ENCODE measurements at regions not wholly inside any gene's neighbourhood (a gene's known extent, or its start where the extent isn't known, plus 50 kb on each side); places are given as distances from the start of the nearest gene placed in this dataset.

GRCh38 chr2:137824501-137824900 lies 139.8 kb upstream of the HNMT start:
- DNase-seq (ENCODE audit: low read depth in 2 of 2), result no peak

- no peak for DNase-seq (ENCODE audit: low read depth in 2 of 2)
Measured at GRCh38 chr2:137826373-137827372, 137.6 kb upstream of the HNMT start.

DNA sequence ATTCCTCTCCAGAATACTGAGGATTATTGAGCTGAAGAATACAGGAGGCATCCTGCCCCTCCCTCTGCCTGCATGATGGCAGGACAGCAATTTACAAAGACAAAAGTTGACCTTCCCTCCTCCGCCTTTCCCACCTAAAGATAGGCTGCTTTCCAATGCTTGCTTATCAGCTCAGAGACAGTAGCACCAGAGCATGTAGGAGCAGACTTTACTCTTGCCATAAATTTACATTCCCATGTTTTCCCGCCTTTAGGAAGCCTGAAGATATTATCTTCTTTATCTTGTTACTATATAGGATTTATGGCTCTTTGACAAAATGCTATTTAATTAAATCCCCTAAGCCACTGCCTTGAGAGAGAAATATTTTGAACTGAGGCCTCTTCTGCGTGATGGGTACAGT lies 135.6 kb upstream of the HNMT start:
- no peak for DNase-seq (ENCODE audit: low read depth in 2 of 2)

- no peak for DNase-seq (ENCODE audit: low read depth in 2 of 2)
Measured at GRCh38 chr2:137829251-137829650, 135.0 kb upstream of the HNMT start.

DNA sequence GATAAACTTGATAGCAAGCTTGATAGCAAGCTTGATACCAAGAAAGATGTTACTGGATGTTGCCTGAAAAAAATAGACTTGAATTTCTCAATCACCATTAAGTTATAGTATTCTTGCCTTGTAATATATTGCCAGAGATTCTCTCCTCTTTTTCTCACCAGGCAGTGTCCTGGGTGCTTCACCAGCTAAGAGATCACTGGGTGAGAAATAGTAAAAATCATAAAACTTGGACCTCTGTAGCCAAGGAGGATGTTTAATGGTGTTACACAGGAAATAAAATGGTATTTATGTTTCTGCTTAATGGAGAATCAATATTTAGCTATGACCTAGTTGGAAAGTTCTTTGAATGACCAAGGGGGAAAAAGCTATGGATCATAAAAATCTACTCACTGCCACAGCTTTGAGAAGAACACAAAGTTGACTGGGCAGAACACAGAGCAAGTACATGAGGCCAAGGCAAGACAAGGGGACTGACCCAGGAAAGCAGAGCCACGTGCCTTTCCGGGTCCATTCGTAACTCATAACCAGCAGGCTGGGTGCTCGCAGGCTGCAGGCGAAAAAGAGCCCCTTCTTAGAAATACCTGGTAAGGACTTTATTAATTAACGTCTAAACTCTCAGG lies 129.4 kb upstream of the HNMT start:
- DNase-seq (ENCODE audit: low read depth in 2 of 2), result no peak

DNA sequence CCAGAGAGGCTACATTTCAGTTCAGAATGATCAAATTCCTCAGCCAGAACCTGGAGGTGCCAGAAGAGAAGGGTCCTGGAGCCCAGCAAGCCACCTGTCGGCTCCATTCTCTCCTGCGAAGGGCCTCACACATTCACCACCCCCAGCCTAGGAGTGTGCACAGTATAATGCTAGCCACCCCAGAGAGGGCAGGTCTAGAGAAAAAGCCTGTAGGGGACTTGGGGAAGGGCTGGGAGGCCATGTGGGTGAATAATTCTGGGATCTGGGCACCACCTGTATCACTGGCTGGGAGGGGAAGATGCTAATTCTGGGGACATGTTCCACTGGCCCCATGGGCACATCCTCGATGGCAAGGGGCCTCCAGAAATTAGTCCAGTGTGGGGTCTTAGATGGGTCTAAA lies 127.6 kb upstream of the HNMT start:
- no peak for DNase-seq (ENCODE audit: low read depth in 2 of 2)

DNA sequence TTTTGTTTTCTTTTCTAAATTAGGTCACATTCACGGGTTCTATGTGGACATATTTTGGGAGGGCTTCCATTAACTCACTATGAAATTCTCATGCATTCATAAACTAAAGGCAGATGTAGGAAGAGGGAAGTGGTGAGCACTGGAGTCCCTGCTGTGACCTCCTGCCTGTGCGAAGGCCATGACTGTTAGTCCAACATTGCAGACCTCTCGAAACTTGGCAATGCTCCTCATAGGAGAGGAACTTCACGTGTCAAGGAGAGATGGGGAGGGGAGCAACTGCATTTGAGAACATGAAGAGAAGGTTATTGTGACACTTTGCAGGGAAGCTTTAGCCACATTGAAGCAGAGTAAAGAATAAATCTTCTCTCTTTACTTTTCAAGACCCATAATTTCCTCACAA lies 126.4 kb upstream of the HNMT start:
- no peak for DNase-seq (ENCODE audit: low read depth in 2 of 2)

- DNase-seq (ENCODE audit: low read depth in 2 of 2), result no peak
Measured at GRCh38 chr2:137838255-137839092, 125.8 kb upstream of the HNMT start.

GRCh38 chr2:137842430-137842829 lies 121.8 kb upstream of the HNMT start:
- no peak for DNase-seq (ENCODE audit: low read depth in 2 of 2)

- DNase-seq (ENCODE audit: low read depth in 2 of 2), result no peak
Measured at GRCh38 chr2:137842952-137843351, 121.3 kb upstream of the HNMT start.

DNA sequence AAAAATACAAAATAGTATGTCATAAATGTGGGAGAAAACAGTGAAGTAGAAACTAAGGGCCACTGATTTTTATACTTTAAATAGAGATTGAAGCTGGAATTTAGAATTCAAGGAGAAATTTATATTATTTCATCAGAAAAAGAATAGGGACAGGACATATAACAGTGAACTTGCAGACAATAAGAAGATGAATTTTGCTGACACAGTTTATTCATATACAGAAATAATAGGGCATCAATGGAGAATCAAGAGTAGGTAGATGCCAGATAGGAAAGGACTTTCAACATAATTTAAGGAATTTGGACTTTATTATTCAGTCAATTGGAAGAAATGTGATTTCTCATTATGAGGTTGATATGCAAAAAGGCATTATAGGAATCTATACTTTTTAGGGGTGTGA lies 118.9 kb upstream of the HNMT start:
- DNase-seq (ENCODE audit: low read depth in 2 of 2), result no peak

DNA sequence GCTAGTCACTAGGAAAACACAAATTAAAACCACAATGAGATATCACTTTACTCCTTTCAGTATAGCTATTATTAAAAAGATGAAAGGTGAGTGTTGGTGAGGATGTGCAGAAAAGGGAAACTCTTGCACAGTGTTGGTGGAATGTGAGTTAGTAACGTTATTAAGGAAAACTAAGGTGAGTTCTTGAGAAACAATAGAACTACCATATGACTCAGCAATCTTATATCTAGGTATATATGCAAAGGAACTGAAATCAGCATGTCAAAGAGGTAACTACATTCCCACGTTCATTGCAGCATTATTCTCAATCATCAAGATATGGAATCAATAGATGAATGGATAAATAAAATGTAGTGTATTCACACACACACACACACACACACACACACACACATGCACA lies 117.3 kb upstream of the HNMT start:
- DNase-seq (ENCODE audit: low read depth in 2 of 2), result no peak

GRCh38 chr2:137847443-137847842 lies 116.8 kb upstream of the HNMT start:
- DNase-seq (ENCODE audit: low read depth in 2 of 2), result no peak

- no peak for DNase-seq (ENCODE audit: low read depth in 2 of 2)
Measured at GRCh38 chr2:137857881-137858280, 106.4 kb upstream of the HNMT start.

GRCh38 chr2:137862651-137863050 lies 101.6 kb upstream of the HNMT start:
- DNase-seq (ENCODE audit: low read depth in 2 of 2), result no peak

DNA sequence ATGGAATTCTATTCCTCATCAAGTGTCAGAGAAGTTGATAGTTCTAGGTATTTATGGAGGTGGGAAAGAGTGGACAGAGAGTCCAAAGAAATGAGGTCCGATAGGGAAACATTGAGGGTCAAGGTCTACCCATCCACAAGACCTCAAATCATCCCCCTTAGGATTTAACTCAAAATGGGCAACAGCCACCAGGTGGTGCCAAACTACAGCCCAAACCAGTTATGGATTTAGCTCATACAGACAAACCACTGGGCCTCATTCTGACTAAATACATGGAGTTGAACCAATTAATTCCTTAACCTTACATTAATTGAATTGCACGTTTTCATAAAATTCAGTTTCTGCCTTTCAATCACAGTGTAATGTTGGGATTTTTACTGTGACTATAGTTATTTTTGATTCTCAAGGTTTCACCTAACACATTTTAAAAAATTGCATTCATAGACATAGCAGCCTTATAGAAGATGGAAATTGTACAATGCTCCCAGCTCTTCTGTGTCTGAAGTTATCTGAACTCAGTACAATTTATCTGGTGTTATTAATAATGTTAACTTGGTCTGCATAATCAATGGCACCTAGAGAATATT lies 98.2 kb upstream of the HNMT start:
- peak in 1 of 2 donors; percentile 26 for DNase-seq (ENCODE audit: low read depth in 2 of 2)

DNA sequence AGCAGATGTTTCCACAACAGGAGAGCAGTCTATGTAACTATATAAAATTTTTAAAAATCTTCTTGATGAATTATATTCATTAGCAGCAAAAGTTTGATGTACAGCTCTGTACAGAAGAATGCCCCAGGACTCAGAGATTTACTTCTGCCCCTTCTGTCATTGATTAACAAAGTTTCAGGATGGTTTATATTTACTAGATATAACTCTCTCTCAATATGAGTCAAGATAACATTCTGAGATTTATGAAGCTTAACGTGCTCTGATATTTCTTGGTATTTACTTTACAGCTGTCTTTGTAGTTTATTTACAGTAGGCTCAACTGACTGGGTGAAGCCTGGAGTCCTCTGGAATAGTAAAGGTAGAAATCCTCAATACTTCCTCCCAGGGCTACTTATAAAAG lies 93.6 kb upstream of the HNMT start:
- no peak for DNase-seq (ENCODE audit: low read depth in 2 of 2)

GRCh38 chr2:137872577-137872976 lies 91.7 kb upstream of the HNMT start:
- no peak for DNase-seq (ENCODE audit: low read depth in 2 of 2)

GRCh38 chr2:137873536-137874244 lies 90.6 kb upstream of the HNMT start:
- no peak for DNase-seq (ENCODE audit: low read depth in 2 of 2)

GRCh38 chr2:137879121-137879520 lies 85.2 kb upstream of the HNMT start:
- DNase-seq (ENCODE audit: low read depth in 2 of 2), result no peak

DNA sequence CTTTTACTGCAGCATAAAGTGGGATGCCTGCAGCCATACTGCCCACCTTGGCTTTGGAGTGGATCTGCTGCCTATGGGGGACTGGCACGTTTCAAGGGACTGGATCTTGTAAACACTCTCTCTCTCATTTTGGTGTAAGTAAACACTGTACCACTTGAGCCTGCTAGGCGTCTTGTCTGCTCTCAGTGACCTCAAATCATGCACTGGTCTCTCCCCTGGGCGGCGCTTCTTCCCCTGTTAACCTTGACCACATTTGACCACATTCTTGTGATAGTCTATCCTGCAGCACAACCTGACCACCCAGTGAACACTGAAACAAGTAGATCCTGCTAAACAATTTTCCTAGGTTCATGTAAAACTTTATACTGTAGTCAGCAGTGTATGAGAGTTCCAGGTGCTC lies 82.6 kb upstream of the HNMT start:
- no peak for DNase-seq (ENCODE audit: low read depth in 2 of 2)
